ENCODE measurements at regions not wholly inside any gene's neighbourhood (a gene's known extent, or its start where the extent isn't known, plus 50 kb on each side); places are given as distances from the start of the nearest gene placed in this dataset.

- Histone ChIP-seq H3K9me3 (ENCODE audit: control insufficient read depth, insufficient read depth, low read depth, low read length) (no peaks in the 10 kb centered on the region), H3K36me3 (ENCODE audit: control insufficient read depth, insufficient read depth, low read length) (no peaks in the 10 kb centered on the region), H3K4me1 (ENCODE audit: control insufficient read depth, extremely low read depth, insufficient read depth, low read length) (no peaks in the 10 kb centered on the region), H3K27ac (ENCODE audit: insufficient read depth, low read length) (no peak overlapping the region), H3K9ac (ENCODE audit: insufficient read depth, low read length) (no peak overlapping the region), H3K4me2 (ENCODE audit: extremely low read depth, insufficient read depth, low read length) (no peak overlapping the region), H2AFZ (ENCODE audit: low read length) (no peak overlapping the region), H3K27me3 (ENCODE audit: control insufficient read depth, insufficient read depth, low read length) (no peaks in the 10 kb centered on the region), H3K79me2 (ENCODE audit: control insufficient read depth, insufficient read depth, low read length) (no peaks in the 10 kb centered on the region), H3K4me3 (replicated peaks in 1 of 4; ENCODE audit: control extremely low read depth in 1 of 4, insufficient read depth in 1 of 4, low read depth in 3 of 4, low read length in 4 of 4) (no peak overlapping the region), H4K20me1 (ENCODE audit: control insufficient read depth, extremely low read depth, insufficient read depth, low read length) (no peaks in the 10 kb centered on the region)
- TF ChIP-seq EZH2 (IDR thresholded peaks at IDR 0.05; ENCODE audit: low read length, missing control alignments) (no peak), CTCF (conservative IDR thresholded peaks at IDR 0.05 in 1 of 2, IDR thresholded peaks at IDR 0.05 in 1 of 2; ENCODE audit: low read depth in 1 of 2, low read length in 2 of 2) (no peak)
- DNase-seq (ENCODE audit: low read depth in 2 of 2) = no peak
Observed at GRCh38 chr1:55526716-55527115, 311.6 kb upstream of the USP24 start.

GRCh38 chr1:55524006-55524405, 308.8 kb upstream of the USP24 start:
- no peak overlapping the region for H3K4me2 ChIP-seq (ENCODE audit: extremely low read depth, insufficient read depth, low read length)
- H3K9me3 ChIP-seq (ENCODE audit: control insufficient read depth, insufficient read depth, low read depth, low read length) = no peaks in the 10 kb centered on the region
- no peak overlapping the region for H3K27ac ChIP-seq (ENCODE audit: insufficient read depth, low read length)
- no peak overlapping the region for H2AFZ ChIP-seq (ENCODE audit: low read length)
- DNase-seq (ENCODE audit: low read depth in 2 of 2) = no peak
- H3K79me2 ChIP-seq (ENCODE audit: control insufficient read depth, insufficient read depth, low read length) = no peaks in the 10 kb centered on the region
- H3K36me3 ChIP-seq (ENCODE audit: control insufficient read depth, insufficient read depth, low read length) = no peaks in the 10 kb centered on the region
- H3K4me3 ChIP-seq (replicated peaks in 1 of 4; ENCODE audit: control extremely low read depth in 1 of 4, insufficient read depth in 1 of 4, low read depth in 3 of 4, low read length in 4 of 4) = no peak overlapping the region
- no peaks in the 10 kb centered on the region for H4K20me1 ChIP-seq (ENCODE audit: control insufficient read depth, extremely low read depth, insufficient read depth, low read length)
- no peak for TF ChIP-seq EZH2 (IDR thresholded peaks at IDR 0.05; ENCODE audit: low read length, missing control alignments)
- no peak for TF ChIP-seq CTCF (conservative IDR thresholded peaks at IDR 0.05 in 1 of 2, IDR thresholded peaks at IDR 0.05 in 1 of 2; ENCODE audit: low read depth in 1 of 2, low read length in 2 of 2)
- peaks cover 7% of the 10 kb centered on the region for H3K4me1 ChIP-seq (ENCODE audit: control insufficient read depth, extremely low read depth, insufficient read depth, low read length)
- H3K27me3 ChIP-seq (ENCODE audit: control insufficient read depth, insufficient read depth, low read length) = no peaks in the 10 kb centered on the region
- H3K9ac ChIP-seq (ENCODE audit: insufficient read depth, low read length) = no peak overlapping the region

GRCh38 chr1:55522982-55523381, 307.8 kb upstream of the USP24 start:
- Histone ChIP-seq H3K9me3 (ENCODE audit: control insufficient read depth, insufficient read depth, low read depth, low read length) (no peaks in the 10 kb centered on the region), H2AFZ (ENCODE audit: low read length) (no peak overlapping the region), H3K36me3 (ENCODE audit: control insufficient read depth, insufficient read depth, low read length) (no peaks in the 10 kb centered on the region), H3K79me2 (ENCODE audit: control insufficient read depth, insufficient read depth, low read length) (no peaks in the 10 kb centered on the region), H3K4me2 (ENCODE audit: extremely low read depth, insufficient read depth, low read length) (no peak overlapping the region), H3K4me1 (ENCODE audit: control insufficient read depth, extremely low read depth, insufficient read depth, low read length) (peaks cover 7% of the 10 kb centered on the region), H3K4me3 (replicated peaks in 1 of 4; ENCODE audit: control extremely low read depth in 1 of 4, insufficient read depth in 1 of 4, low read depth in 3 of 4, low read length in 4 of 4) (no peak overlapping the region), H3K27me3 (ENCODE audit: control insufficient read depth, insufficient read depth, low read length) (no peaks in the 10 kb centered on the region), H3K9ac (ENCODE audit: insufficient read depth, low read length) (no peak overlapping the region), H3K27ac (ENCODE audit: insufficient read depth, low read length) (no peak overlapping the region), H4K20me1 (ENCODE audit: control insufficient read depth, extremely low read depth, insufficient read depth, low read length) (no peaks in the 10 kb centered on the region)
- DNase-seq (ENCODE audit: low read depth in 2 of 2) = no peak
- TF ChIP-seq CTCF (conservative IDR thresholded peaks at IDR 0.05 in 1 of 2, IDR thresholded peaks at IDR 0.05 in 1 of 2; ENCODE audit: low read depth in 1 of 2, low read length in 2 of 2) (no peak), EZH2 (IDR thresholded peaks at IDR 0.05; ENCODE audit: low read length, missing control alignments) (no peak)
